Superior temporal gyrus (tissue), 1 donor: ENCODE measurements at regions not wholly inside any gene's neighbourhood (a gene's known extent, or its start where the extent isn't known, plus 50 kb on each side); places are given as distances from the start of the nearest gene placed in this dataset.
"Not testable (repeated sequence)": the region's sequence is repeated elsewhere in the genome, so short reads cannot be mapped to it uniquely, and the experiment has no call there.

Source experiments
- DNase-seq: peaks from one replicate; pipeline ENCODE4 v3.0.0-alpha.2; 2016; ENCODE audit errors: extremely low spot score

- not testable (repeated sequence) for DNase-seq
These were observed 749.1 kb upstream of the DEFB115 start for GRCh38 chr20:30508382-30508781.

DNA sequence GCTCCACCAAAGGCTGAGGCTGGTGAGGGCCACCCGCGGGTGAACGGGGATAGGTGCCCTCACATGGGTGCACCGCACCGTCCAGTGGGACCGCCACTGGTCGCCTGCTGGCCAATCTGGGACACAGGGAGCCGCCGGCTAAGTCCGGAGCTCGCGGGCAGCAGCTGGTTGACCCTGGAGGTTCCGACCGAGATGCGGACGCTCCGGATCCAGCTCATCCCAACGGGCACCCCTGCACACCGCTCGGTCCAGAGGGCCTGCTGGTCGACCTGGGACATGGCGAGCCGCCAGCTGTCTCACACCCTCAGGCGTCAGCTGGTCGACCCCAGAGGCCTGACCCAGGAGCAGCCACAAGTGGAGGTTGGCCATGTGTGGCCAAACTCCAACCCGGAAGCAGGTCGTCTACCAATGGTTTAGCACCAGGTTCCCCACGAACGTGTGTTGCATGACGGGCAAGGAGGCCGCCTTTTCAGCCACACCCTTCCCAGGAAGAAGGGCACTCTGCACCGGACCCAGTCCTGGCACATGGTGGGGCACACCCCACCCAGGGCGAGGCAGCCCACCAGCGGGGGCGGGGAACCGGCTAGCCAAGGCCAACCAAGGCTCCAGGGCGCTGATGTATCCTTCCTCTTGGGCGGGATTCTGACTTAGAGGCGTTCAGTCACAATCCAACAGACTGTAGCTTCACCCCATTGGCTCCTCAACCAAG is 746.0 kb upstream of the DEFB115 start:
- no peak for DNase-seq

GRCh38 chr20:30513050-30513628 is 744.3 kb upstream of the DEFB115 start:
- no peak for DNase-seq

GRCh38 chr20:30515915-30516314 is 741.5 kb upstream of the DEFB115 start:
- not testable (repeated sequence) for DNase-seq

DNA sequence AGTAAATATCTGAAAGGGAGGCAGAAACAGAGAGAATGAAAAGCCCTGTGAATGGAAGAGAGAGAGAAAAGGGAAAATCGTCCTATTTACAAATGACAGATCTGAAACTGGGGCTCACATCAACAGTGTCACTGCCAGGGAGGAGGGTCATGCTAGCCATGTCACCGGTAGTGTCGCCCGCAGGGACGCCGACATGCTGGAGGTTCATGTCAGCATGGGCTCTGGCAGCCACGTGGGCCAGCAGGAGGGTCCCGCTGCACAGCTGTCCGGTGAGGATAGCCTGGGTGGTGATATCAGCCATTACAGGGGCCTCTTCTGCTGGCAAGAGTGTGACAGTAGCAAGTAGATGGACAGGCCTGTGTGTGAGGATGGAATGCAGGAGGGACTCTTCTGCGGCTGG is 738.6 kb upstream of the DEFB115 start:
- DNase-seq = not testable (repeated sequence)

GRCh38 chr20:30521686-30522415 is 735.6 kb upstream of the DEFB115 start:
- DNase-seq = not testable (repeated sequence)

DNA sequence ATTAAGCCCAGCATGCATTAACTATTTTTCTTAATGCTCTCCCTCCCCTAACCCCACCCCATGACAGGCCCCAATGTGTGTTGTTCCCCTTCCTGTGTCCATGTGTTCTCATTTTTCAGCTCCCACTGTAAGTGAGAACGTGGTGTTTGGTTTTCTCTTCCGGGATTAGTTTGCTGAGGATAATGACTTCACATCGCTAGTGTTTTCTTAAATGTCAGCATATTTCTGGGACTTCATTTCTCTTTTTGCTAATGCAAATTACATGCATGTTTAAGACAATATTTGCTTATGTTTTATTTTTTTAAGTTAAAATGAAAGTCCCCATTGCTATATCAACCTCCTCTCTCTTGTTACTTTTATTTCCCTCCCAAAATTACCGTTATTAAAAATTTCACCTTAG is 733.3 kb upstream of the DEFB115 start:
- DNase-seq = not testable (repeated sequence)

- not testable (repeated sequence) for DNase-seq
These were observed 732.7 kb upstream of the DEFB115 start for GRCh38 chr20:30524761-30525160.

DNA sequence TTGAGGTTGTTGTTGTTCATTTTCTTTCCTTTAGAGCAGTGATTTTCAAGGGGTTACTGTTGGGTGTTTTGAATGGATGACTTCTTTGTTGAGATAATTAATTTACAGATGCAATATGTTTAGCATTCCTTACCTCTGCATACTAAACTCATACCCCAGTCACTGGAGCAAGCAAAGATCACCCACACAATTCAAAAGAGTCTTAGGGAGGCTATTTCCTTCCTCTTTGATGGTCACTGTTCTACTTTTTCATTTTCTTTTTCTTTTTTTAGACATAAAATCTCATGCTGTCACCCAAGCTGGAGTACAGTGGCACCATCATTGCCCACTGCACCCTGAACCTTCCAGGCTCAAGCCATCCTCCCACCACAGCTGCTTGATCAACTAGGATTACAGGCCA is 723.8 kb upstream of the DEFB115 start:
- DNase-seq = not testable (repeated sequence)

GRCh38 chr20:30537459-30537858 is 720.0 kb upstream of the DEFB115 start:
- DNase-seq = peak; percentile 40

DNA sequence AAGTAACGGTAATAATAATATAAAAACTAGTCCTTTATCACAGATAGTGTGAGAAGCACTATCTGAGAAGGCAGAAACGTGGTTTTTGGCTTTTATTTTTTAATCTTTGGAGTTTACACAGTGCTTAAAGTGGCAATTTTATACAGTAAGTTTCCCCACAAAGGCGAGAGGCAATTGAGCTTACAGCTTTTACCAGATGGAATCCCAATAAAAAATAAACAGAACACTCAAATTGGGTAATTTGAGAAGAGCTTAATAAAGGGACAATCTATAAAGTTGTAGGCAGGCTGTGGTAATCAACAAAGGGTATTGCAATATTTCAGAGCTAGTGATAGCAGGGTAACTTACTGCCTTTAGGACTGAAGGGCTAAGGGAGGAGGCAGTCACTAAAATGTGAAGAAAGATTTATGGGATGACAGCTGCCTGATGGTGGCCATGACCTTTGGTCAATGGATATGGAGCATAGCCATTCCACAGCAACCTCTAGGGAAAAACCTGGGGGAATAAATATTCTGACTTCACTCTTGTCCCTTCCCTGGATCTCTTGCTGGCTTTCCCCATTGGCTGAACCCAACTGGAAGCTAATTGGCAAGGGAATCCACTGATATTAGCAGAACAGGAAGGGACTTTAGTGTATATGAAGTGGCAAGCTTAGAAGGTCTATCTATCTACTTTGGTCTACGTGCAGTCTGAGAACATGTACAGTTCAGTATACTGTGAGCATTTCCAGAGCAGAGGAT is 717.0 kb upstream of the DEFB115 start:
- not testable (repeated sequence) for DNase-seq

DNA sequence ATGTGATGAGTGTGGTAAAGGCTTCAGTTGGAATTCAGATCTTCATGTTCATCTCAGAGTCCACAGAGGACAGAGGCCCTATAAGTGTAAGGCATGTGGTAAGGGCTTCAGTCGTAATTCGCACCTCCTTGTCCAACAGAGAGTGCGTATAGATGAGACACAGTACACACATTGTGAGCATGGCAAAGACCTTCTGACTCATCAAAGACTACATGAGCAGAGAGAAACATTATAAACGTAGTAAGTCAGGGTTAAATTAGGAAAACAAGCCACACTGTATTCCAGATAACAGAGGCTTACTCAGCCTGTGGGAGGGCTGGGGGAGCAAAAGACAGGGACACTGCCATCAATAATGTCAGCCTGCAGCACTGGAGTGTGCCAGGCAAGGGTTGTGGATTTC is 706.2 kb upstream of the DEFB115 start:
- not testable (repeated sequence) for DNase-seq

GRCh38 chr20:30556797-30557196 is 700.7 kb upstream of the DEFB115 start:
- DNase-seq = not testable (repeated sequence)

DNA sequence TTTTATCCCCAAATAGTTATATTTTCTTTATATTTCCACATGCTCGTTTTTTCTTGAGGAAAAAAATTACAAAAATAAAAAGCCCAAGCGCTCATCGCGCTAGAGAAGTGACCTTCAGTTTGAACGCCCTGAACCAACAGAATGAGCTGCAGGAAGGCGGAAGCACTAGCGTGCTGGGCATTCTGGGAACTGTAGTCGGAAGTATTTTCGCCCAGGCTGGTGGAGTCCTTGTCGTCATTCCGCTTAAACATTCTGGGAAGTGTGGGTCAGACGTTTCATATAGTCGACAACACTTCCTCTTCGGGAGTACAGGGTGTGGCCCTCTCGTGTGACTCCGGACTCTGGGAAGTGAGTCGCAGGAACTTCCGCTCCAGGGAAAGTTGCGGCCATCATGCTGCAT is 692.4 kb upstream of the DEFB115 start:
- DNase-seq = not testable (repeated sequence)

DNA sequence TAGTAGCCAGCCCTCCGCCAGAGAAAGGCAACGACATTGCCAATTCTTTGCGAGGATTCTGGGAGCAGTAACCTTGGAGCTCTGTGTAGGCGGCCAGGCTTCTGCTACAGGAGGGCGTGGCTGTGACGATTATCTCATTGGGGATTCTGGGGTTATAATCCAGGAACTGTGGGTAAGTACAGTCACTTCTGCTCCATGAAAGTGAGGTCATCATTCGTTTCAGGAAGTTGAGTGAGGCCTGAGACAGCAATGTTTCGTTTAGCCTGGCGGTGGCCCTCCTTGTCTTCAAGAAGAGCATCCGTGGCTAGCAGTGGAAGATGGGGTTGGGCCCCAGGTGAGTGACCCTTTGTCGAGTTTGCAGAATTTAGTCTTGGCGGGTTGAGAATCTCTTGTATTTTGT is 687.6 kb upstream of the DEFB115 start:
- DNase-seq = not testable (repeated sequence)

- DNase-seq = not testable (repeated sequence)
These were observed 686.8 kb upstream of the DEFB115 start for GRCh38 chr20:30570622-30571021.

DNA sequence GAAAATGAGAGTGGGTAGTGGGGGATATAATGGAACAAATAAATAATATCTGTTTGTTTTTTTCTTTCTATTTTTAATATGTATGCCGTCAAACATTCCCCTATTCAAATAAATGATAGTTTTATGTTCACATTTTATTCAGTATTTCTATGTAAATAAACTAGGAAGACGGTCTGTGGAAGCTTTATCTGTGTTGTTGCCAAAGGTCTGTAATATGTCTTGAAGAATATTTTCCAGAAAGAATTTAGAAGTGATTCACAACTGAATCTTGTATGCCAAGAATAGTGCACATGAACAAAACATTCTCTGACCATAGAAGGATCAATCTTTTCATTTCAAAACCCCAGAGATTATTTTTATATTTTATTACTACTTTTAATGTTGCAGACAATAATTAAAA is 683.1 kb upstream of the DEFB115 start:
- DNase-seq = not testable (repeated sequence)

- DNase-seq = not testable (repeated sequence)
These were observed 678.4 kb upstream of the DEFB115 start for GRCh38 chr20:30579069-30579468.

GRCh38 chr20:30579824-30580438 is 677.5 kb upstream of the DEFB115 start:
- peak; percentile 68 for DNase-seq

- peak; percentile 20 for DNase-seq
These were observed 675.6 kb upstream of the DEFB115 start for GRCh38 chr20:30581839-30582238.

- DNase-seq = not testable (repeated sequence)
These were observed 673.1 kb upstream of the DEFB115 start for GRCh38 chr20:30584403-30584802.
